GM18873 (cell line): ENCODE measurements at regions not wholly inside any gene's neighbourhood (a gene's known extent, or its start where the extent isn't known, plus 50 kb on each side); places are given as distances from the start of the nearest gene placed in this dataset.

Experiments used
- ATAC-seq: cut with Tn5 transposase; IDR thresholded peaks from one replicate; pipeline ENCODE4 v1.9.1; 2021; ENCODE audit warnings: mild to moderate bottlenecking, moderate library complexity, moderate number of reproducible peaks; ENCODE audit not compliant: unreplicated experiment, low FRiP score

- no peak for ATAC-seq
Measured at GRCh38 chr4:136867465-136867864, 664.8 kb downstream of the PCDH18 start.

- no peak for ATAC-seq
Measured at GRCh38 chr4:136865526-136865925, 666.8 kb downstream of the PCDH18 start.

DNA sequence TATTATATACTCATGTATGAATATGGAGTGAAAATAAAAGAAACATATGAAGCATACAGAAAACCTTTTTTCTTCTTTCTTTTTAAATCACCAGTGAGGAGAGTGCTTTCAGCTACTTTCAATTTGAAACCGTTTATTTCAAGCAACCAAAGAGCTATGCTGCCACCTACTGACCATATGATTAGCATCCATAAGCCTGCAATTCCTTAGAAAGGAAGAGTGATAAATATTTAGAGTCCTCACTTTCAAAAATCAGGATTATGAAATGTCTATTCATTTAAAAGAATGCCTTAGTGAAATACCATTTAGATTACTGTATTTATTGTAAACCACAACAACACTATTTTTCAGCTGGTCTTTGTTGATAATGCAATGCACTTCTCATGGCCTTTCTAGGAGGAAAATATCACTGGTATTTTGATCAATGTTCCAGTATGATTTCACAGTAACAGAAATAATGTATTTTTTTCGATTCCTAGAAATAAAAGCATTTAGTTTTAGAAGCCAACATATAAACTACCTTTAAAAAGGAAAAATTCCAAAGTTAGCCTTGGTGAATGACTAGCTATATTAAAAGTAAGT is 667.6 kb downstream of the PCDH18 start:
- ATAC-seq, result peak; percentile 85

DNA sequence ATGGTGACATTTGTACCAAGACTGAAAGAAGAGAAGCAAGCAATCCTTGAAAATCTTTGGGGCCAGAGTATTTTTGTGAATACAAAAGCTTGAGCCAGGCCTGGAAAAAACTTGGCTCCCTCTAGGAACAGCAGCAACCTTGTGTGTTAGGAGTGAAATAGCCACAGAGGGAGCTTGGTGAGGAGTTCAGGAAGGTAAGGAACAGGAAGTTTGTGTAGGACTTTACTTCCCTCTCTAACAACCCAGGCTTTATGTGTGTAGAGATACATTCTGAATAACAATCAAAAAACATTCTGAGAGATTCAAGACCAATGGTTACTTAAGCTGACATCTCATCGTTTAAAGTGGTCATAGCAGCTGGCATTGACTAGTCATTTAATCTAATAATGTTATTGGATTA is 668.5 kb downstream of the PCDH18 start:
- no peak for ATAC-seq

DNA sequence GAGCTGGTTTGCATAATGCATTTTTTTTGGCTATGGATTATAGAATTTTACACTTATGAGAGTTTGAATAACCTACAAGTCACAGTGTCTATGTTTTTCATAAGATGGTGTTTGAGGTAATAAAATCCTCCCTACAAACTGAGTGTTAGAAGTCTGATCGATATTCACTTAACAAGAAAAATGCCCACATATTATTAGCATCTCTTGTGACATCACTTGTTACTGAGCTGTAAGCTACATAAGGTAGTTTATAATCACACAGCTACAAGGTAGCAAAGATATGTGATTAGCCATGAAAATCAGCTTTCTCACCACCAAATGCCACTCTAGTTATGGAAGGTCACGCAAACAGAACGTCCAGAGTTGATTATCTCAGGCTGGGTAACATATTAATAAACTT is 669.6 kb downstream of the PCDH18 start:
- no peak for ATAC-seq

DNA sequence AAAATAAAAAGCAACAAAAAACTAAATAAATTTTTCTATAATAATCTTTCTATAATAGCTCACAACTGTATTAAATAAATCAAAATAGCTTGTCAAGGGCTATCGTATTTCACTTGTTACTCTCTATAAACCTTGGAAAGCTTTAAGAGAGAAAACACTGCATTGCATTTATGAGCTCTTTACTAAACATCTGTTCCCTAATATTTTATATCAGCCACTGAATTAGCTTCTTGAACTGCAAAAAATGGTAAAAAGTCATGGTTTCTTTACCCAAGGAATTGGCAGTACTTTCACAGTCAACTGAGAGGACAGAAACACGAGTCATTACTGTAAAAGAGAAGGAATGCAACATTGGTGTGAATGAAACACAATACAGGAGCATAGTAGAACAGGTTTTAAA is 671.2 kb downstream of the PCDH18 start:
- ATAC-seq, result no peak

- no peak for ATAC-seq
Measured at GRCh38 chr4:136858903-136859302, 673.4 kb downstream of the PCDH18 start.

GRCh38 chr4:136855886-136856285 is 676.4 kb downstream of the PCDH18 start:
- no peak for ATAC-seq

DNA sequence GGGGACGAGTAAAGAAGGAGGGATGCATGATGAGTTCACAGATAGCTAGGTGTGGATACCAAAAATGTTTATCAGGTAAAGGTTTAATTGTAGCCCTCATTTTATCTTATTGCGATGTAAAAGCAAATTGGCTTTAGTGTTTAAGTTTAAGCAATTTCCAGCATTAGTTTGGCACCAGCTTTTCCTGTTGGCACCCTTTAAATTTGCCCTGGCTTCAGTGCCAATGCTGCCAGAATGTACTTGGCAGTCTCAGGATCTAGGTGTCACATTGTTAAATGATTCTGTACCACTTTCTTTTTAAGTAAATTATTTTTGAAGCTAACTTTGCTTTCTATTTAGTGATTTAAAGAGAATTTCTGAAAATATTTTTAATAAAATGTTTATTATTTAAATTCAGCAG is 681.8 kb downstream of the PCDH18 start:
- no peak for ATAC-seq

- no peak for ATAC-seq
Measured at GRCh38 chr4:136847881-136848621, 684.2 kb downstream of the PCDH18 start.

GRCh38 chr4:136841526-136841925 is 690.8 kb downstream of the PCDH18 start:
- no peak for ATAC-seq

GRCh38 chr4:136838607-136839006 is 693.7 kb downstream of the PCDH18 start:
- ATAC-seq, result no peak

DNA sequence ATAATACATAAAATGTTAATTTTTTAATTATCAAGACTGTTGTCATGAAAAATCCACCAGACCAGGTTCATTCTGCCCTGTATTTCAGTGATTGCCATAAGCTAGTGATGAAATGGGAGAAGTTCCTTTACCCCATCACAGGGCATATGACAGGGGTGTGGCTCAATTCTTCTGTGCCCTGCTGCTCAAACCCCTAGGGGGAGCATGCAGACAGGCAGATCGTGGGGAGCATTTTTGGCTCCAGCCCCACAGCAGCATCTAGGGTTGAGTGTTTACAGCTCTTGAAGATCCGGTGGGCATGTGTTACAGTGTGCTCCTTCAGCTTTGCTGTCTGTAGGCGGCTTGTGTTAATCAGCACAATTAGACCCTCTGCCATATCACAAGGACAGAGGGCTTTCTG is 700.7 kb downstream of the PCDH18 start:
- ATAC-seq, result no peak

DNA sequence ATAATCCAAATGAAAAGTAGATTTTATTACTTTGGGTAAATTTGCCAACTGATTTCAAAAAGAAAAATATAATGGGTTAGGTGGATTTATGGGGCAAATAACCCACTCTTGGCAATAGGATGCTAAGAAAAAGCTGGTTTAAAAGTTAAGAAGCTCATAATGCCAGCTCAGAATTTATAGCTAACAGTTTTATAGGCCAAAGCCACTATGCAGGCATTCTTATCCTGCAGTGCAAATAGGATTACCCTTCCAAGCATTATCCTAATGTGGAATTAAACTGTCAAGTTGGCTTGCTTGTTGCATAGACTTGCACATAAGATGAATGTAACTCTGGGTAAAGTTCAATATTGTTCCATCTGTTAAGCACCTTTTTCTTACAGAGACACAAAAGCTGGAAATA is 703.0 kb downstream of the PCDH18 start:
- ATAC-seq, result no peak

GRCh38 chr4:136823020-136823419 is 709.3 kb downstream of the PCDH18 start:
- ATAC-seq, result no peak

DNA sequence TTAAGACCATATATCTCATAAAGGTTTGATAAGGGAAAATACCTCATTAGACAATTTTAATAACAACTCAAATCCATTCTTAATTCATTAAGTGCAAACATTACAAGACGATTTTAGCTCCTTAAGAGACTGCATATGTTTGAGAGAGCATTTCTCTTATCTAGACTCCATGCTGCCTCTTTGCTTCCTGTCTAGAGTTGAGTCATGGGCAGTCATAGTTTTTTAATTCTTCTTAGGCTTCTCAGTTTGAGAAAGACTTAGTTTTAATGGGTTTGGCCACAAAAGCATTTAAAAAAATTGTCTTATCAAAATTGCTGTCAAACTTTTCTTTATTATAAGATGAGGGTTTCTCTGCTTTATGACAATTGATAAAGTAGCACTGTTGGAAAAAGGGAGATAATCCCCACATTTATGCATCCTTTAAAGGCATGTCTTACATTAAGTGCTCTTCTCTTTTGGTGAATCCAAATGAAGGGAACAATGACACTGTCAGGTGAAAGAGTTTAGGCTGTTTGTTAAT is 713.4 kb downstream of the PCDH18 start:
- ATAC-seq, result no peak

- no peak for ATAC-seq
Measured at GRCh38 chr4:136812100-136812880, 720.0 kb downstream of the PCDH18 start.

- ATAC-seq, result no peak
Measured at GRCh38 chr4:136811496-136812077, 720.7 kb downstream of the PCDH18 start.

DNA sequence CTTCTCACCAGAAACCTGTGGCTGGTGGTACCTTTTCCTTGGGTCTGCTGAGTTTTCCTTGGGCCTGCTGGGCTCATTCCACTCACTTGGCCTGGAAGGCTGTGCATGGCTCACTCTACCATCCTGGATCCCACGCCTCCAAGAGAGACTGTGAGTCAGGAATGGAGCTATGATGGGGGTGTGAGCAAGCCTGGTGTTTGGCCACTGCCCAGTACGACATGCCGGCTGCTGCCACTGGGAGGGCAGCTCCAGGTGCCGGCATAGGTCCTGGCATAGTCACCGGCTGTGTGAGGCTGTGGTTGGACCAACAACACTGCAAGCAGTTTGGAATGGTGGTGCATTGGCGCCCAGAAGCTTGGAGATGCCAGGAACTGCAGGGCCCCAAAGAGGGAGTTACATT is 721.7 kb downstream of the PCDH18 start:
- ATAC-seq, result no peak

DNA sequence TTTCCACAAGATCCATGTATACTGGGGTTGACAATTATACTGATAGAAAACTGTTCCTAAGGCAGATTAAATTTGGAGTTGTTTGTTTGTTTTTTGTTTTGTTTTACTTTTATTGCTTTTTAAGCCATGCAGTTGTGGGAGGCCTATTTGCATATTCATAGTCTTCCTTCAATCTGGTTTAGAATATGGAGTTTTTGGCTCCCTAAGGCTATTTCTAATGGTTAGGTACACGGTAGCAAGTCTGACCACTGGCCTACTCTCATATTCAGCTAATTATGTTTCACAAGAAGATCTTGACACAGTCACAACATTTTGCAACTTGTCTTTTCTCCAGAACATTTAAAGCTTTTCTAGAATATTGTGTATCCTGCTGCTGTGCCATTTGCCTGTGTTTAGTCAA is 725.5 kb downstream of the PCDH18 start:
- ATAC-seq, result no peak

- no peak for ATAC-seq
Measured at GRCh38 chr4:136805617-136806016, 726.7 kb downstream of the PCDH18 start.
